Right lobe of liver (tissue), 4 donors: ENCODE measurements at regions not wholly inside any gene's neighbourhood (a gene's known extent, or its start where the extent isn't known, plus 50 kb on each side); places are given as distances from the start of the nearest gene placed in this dataset.

ENCODE experiments used
- CTCF ChIP-seq, 4 donors: fragments of 200-600 bp in 3 of 4; fragments of 450-650 bp in 1 of 4; IDR thresholded peaks; one replicate each; pipeline versions ENCODE4 v1.5.1 to v1.8.0; 2016 to 2022; ENCODE audit warnings: antibody characterized with exemption in 4 of 4, mild to moderate bottlenecking in 2 of 4
- POLR2A ChIP-seq: fragments of 450-650 bp; IDR thresholded peaks from one replicate; pipeline ENCODE4 v1.6.1; 2017; ENCODE audit warnings: antibody characterized with exemption, mild to moderate bottlenecking
- donor health status: DM: no; HTN: no; CAD: no.
- donor health status: DM: no; HTN: no; CAD: no.
- donor health status: DM: no; HTN: yes; CAD: no.

- TF ChIP-seq CTCF (IDR thresholded peaks at IDR 0.05) (no peak), POLR2A (no peak)
Measured at GRCh38 chr18:79579807-79580497, 99.7 kb upstream of the CTDP1 start.
